ENCODE measurements at regions not wholly inside any gene's neighbourhood (a gene's known extent, or its start where the extent isn't known, plus 50 kb on each side); places are given as distances from the start of the nearest gene placed in this dataset.

- no peaks in the 10 kb centered on the region for H3K79me2 ChIP-seq
- no peaks in the 10 kb centered on the region for H3K27me3 ChIP-seq
- H3K36me3 ChIP-seq (replicated peaks; ENCODE audit: insufficient read depth, low read depth) = no peaks in the 10 kb centered on the region
- WGBS (ENCODE audit: low lambda C conversion rate, missing lambda C conversion rate) = 83% methylated on average over 1 of the region's 1 CpG
- H3K4me1 ChIP-seq (ENCODE audit: insufficient read depth) = no peaks in the 10 kb centered on the region
- no peaks in the 10 kb centered on the region for H4K20me1 ChIP-seq (ENCODE audit: insufficient read depth, poor library complexity, severe bottlenecking)
- no peaks in the 10 kb centered on the region for H3K9me3 ChIP-seq (ENCODE audit: low read depth)
- H3K4me3 ChIP-seq = no peak overlapping the region
- H2AFZ ChIP-seq = no peak overlapping the region
- H3K4me2 ChIP-seq = no peak overlapping the region
- H3K27ac ChIP-seq = no peak overlapping the region
- no peak for DNase-seq (ENCODE audit: low spot score)
- H3K9me2 ChIP-seq (replicated peaks; ENCODE audit: insufficient read depth) = no peaks in the 10 kb centered on the region
- TF ChIP-seq, protein P1, sequence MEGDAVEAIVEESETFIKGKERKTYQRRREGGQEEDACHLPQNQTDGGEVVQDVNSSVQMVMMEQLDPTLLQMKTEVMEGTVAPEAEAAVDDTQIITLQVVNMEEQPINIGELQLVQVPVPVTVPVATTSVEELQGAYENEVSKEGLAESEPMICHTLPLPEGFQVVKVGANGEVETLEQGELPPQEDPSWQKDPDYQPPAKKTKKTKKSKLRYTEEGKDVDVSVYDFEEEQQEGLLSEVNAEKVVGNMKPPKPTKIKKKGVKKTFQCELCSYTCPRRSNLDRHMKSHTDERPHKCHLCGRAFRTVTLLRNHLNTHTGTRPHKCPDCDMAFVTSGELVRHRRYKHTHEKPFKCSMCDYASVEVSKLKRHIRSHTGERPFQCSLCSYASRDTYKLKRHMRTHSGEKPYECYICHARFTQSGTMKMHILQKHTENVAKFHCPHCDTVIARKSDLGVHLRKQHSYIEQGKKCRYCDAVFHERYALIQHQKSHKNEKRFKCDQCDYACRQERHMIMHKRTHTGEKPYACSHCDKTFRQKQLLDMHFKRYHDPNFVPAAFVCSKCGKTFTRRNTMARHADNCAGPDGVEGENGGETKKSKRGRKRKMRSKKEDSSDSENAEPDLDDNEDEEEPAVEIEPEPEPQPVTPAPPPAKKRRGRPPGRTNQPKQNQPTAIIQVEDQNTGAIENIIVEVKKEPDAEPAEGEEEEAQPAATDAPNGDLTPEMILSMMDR (IDR thresholded peaks at IDR 0.05; ENCODE audit: poor library complexity) = no peak
- no peak for TF ChIP-seq EZH2phosphoT487 (IDR thresholded peaks at IDR 0.05; ENCODE audit: low read depth, severe bottlenecking, unreplicated experiment)
- TF ChIP-seq EZH2 (IDR thresholded peaks at IDR 0.05; ENCODE audit: borderline replicate concordance) = no peak
Measured at GRCh38 chr10:15459218-15459617, 88.1 kb upstream of the FAM171A1 start.

DNA sequence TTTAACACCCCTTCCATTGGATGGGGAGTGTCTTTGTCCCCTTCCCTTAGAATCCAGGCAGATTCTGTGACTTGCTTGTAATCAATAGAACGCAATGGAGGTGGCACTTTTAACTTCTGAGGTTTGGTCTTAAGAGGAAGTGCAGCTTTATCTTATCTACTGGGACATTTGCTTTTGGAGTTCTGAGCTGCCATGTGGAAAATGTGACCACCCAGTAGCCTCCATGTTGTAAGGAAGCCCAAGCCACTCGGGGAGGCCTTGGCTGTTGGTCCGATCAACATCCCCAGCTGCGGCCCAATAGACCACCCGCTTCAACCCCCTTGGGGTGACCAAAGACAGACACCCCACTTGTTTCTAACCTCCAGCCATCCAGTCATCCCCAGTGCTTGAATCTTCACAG, 86.3 kb upstream of the FAM171A1 start:
- Histone ChIP-seq H3K36me3 (replicated peaks; ENCODE audit: insufficient read depth, low read depth) (no peaks in the 10 kb centered on the region), H3K9me3 (ENCODE audit: low read depth) (no peaks in the 10 kb centered on the region), H3K79me2 (no peaks in the 10 kb centered on the region), H3K9me2 (replicated peaks; ENCODE audit: insufficient read depth) (no peaks in the 10 kb centered on the region), H3K27me3 (no peaks in the 10 kb centered on the region), H3K4me1 (ENCODE audit: insufficient read depth) (no peaks in the 10 kb centered on the region), H2AFZ (no peak overlapping the region), H3K4me2 (no peak overlapping the region), H3K27ac (no peak overlapping the region), H3K4me3 (no peak overlapping the region), H4K20me1 (ENCODE audit: insufficient read depth, poor library complexity, severe bottlenecking) (no peaks in the 10 kb centered on the region)
- no peak for DNase-seq (ENCODE audit: low spot score)
- TF ChIP-seq EZH2 (IDR thresholded peaks at IDR 0.05; ENCODE audit: borderline replicate concordance) = no peak
- TF ChIP-seq, protein P1 (IDR thresholded peaks at IDR 0.05; ENCODE audit: poor library complexity) = no peak
- TF ChIP-seq EZH2phosphoT487 (IDR thresholded peaks at IDR 0.05; ENCODE audit: low read depth, severe bottlenecking, unreplicated experiment) = no peak
- 97% methylated on average over 5 of the region's 5 CpGs for WGBS (ENCODE audit: low lambda C conversion rate, missing lambda C conversion rate)

DNA sequence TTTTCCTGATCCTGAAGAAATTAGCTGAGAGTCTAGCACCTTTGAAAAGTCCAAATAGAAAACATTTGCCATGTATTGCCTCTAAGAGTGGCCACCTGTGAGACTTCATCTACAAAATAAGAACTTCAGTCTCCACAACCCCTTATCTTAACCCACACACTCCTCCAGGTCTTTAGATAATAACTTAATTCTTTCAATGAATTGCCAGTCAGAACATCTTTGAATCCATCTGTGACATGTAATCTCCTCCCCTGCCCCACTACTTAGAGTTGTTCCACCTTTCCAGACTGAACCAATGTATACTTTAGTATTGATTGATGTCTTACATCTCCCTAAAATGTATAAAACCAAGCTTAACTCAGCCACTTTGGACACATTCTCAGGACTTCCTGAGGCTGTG, 84.4 kb upstream of the FAM171A1 start:
- H3K9me3 ChIP-seq (ENCODE audit: low read depth) = no peaks in the 10 kb centered on the region
- H3K27ac ChIP-seq = no peak overlapping the region
- no peaks in the 10 kb centered on the region for H4K20me1 ChIP-seq (ENCODE audit: insufficient read depth, poor library complexity, severe bottlenecking)
- H3K27me3 ChIP-seq = no peaks in the 10 kb centered on the region
- H3K36me3 ChIP-seq (replicated peaks; ENCODE audit: insufficient read depth, low read depth) = no peaks in the 10 kb centered on the region
- H3K4me2 ChIP-seq = no peak overlapping the region
- DNase-seq (ENCODE audit: low spot score) = no peak
- H3K9me2 ChIP-seq (replicated peaks; ENCODE audit: insufficient read depth) = no peaks in the 10 kb centered on the region
- H3K79me2 ChIP-seq = no peaks in the 10 kb centered on the region
- TF ChIP-seq, protein P1 (IDR thresholded peaks at IDR 0.05; ENCODE audit: poor library complexity) = no peak
- no peak for TF ChIP-seq EZH2phosphoT487 (IDR thresholded peaks at IDR 0.05; ENCODE audit: low read depth, severe bottlenecking, unreplicated experiment)
- TF ChIP-seq EZH2 (IDR thresholded peaks at IDR 0.05; ENCODE audit: borderline replicate concordance) = no peak
- H3K4me1 ChIP-seq (ENCODE audit: insufficient read depth) = no peaks in the 10 kb centered on the region
- H2AFZ ChIP-seq = no peak overlapping the region
- H3K4me3 ChIP-seq = no peak overlapping the region

DNA sequence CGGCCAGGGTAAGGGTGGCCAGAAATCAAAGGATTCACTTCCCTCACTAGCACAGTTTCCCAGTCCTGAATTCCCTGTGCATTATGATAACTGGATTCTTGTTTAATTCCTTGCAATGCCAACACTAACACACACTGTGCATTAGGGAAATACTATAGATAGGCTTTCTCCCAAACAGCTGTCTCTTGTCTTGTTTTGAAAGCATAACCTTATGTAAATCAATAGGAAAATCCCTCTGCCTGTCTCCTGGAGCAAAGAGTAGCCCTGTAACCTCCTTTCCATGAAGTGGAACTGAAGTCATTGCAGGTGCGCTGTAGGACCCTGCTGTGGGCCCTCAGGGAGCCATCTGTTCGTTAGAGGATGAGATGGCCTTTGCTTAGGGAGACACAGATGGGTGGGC, 82.8 kb upstream of the FAM171A1 start:
- WGBS (ENCODE audit: low lambda C conversion rate, missing lambda C conversion rate) = 88% methylated on average over 3 of the region's 3 CpGs
- Histone ChIP-seq H4K20me1 (ENCODE audit: insufficient read depth, poor library complexity, severe bottlenecking) (no peaks in the 10 kb centered on the region), H3K27ac (no peak overlapping the region), H3K27me3 (no peaks in the 10 kb centered on the region), H3K4me1 (ENCODE audit: insufficient read depth) (no peaks in the 10 kb centered on the region), H3K9me2 (replicated peaks; ENCODE audit: insufficient read depth) (no peaks in the 10 kb centered on the region), H3K79me2 (no peaks in the 10 kb centered on the region), H3K36me3 (replicated peaks; ENCODE audit: insufficient read depth, low read depth) (no peaks in the 10 kb centered on the region), H3K4me3 (no peak overlapping the region), H3K4me2 (no peak overlapping the region), H3K9me3 (ENCODE audit: low read depth) (no peaks in the 10 kb centered on the region), H2AFZ (no peak overlapping the region)
- TF ChIP-seq, protein P1 (IDR thresholded peaks at IDR 0.05; ENCODE audit: poor library complexity) = no peak
- TF ChIP-seq EZH2phosphoT487 (IDR thresholded peaks at IDR 0.05; ENCODE audit: low read depth, severe bottlenecking, unreplicated experiment) (no peak), EZH2 (IDR thresholded peaks at IDR 0.05; ENCODE audit: borderline replicate concordance) (no peak)
- DNase-seq (ENCODE audit: low spot score) = no peak

All from hepatocyte (in vitro differentiated cells).